ENCODE measurements at regions not wholly inside any gene's neighbourhood (a gene's known extent, or its start where the extent isn't known, plus 50 kb on each side); places are given as distances from the start of the nearest gene placed in this dataset.
A peak's percentile ranks its signal among the peaks of the same experiment; 100 is the strongest.

GRCh38 chr11:71349627-71350026 is 97.2 kb upstream of the SHANK2 start:
- DNase-seq (ENCODE audit: low read depth), result no peak
- Histone ChIP-seq H3K4me3 (ENCODE audit: low read depth, low read length) (no peak overlapping the region), H3K27me3 (ENCODE audit: control insufficient read depth, insufficient read depth, low read length) (peaks cover 8% of the 10 kb centered on the region), H3K36me3 (ENCODE audit: control insufficient read depth, insufficient read depth, low read length) (no peaks in the 10 kb centered on the region)
- no peak for TF ChIP-seq CTCF (IDR thresholded peaks at IDR 0.05; ENCODE audit: insufficient read depth, low read length, poor library complexity, severe bottlenecking)

DNA sequence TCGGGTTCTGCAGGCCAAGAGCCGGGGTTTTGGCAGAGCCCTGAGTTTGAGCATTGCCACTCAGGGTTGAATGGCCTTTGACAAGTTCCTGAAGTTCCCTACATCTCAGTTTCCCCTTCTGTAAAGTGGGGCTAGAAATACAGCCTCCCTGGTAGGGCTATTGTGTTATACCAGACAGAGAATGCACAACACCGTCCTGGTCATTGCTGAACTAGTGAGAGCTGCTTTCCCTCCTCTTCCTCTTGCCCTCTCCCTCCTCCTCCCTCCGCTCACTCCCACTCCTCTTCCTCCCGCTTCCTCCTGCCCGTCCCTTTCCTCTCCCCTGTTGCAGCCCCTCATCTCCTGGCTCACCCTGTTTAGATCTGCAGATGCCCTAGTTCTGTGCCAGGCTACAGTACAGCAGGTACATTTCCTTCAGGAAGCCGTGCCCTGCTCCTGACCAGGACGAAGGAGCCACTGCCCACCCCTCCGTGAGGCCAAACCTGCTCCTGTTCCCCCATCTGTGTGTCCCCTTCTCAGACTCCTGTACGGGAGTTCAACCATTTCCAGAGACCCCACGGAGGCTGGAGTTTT is 91.5 kb upstream of the SHANK2 start:
- Histone ChIP-seq H3K36me3 (ENCODE audit: control insufficient read depth, insufficient read depth, low read length) (no peaks in the 10 kb centered on the region), H3K27me3 (ENCODE audit: control insufficient read depth, insufficient read depth, low read length) (peaks cover 3% of the 10 kb centered on the region), H3K4me3 (ENCODE audit: low read depth, low read length) (no peak overlapping the region)
- no peak for DNase-seq (ENCODE audit: low read depth)
- TF ChIP-seq CTCF (IDR thresholded peaks at IDR 0.05; ENCODE audit: insufficient read depth, low read length, poor library complexity, severe bottlenecking), result no peak

DNA sequence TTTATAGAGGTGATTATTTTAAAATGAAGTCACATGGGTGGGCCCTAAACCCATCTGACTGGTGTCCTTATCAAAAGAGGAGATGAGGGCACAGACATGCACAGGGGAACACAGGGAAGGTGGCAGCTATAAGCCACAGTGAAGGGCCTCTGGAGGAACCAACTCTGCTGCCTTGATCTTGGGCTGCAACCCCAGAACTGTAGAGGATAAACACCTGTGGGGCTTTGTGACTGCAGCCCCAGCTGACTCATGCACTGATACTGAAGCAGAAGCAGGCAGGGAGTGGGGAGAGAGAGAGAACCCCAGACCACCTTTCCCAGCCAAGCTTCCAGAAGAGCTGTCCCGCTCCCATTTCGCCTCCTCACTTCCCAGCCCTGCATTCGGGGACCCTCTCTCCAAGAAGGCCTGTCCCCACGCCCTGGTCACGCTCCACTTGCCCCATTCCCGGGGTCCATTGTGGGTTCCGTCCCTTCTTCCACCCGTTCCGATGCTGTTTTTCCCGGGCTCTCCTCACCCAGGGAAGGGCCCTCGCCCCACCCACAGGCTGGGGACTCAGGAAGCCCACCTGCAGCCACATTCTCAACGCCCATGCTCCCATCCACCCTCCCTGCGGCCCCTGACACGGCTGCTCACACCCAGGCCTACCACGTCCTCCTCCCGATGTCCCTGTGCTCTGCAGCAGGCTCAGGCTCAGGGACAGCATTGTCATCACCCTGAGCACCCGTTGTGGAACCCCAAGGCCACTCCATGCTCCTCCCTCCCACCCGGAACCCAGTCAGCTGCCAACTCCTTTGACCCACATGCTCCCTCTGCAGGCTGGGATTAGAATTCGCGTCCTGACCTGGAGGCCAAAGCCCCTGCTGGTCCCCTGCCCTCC is 90.8 kb upstream of the SHANK2 start:
- DNase-seq (ENCODE audit: low read depth), result no peak
- Histone ChIP-seq H3K27me3 (ENCODE audit: control insufficient read depth, insufficient read depth, low read length) (peaks cover 3% of the 10 kb centered on the region), H3K4me3 (ENCODE audit: low read depth, low read length) (no peak overlapping the region), H3K36me3 (ENCODE audit: control insufficient read depth, insufficient read depth, low read length) (no peaks in the 10 kb centered on the region)
- peak; percentile 74 for TF ChIP-seq CTCF (IDR thresholded peaks at IDR 0.05; ENCODE audit: insufficient read depth, low read length, poor library complexity, severe bottlenecking)

GRCh38 chr11:71342116-71342515 is 89.7 kb upstream of the SHANK2 start:
- no peak for TF ChIP-seq CTCF (IDR thresholded peaks at IDR 0.05; ENCODE audit: insufficient read depth, low read length, poor library complexity, severe bottlenecking)
- Histone ChIP-seq H3K4me3 (ENCODE audit: low read depth, low read length) (no peak overlapping the region), H3K36me3 (ENCODE audit: control insufficient read depth, insufficient read depth, low read length) (no peaks in the 10 kb centered on the region), H3K27me3 (ENCODE audit: control insufficient read depth, insufficient read depth, low read length) (peaks cover 3% of the 10 kb centered on the region)
- DNase-seq (ENCODE audit: low read depth), result no peak

GRCh38 chr11:71341596-71341995 is 89.2 kb upstream of the SHANK2 start:
- H3K27me3 ChIP-seq (ENCODE audit: control insufficient read depth, insufficient read depth, low read length), result peaks cover 3% of the 10 kb centered on the region
- no peak overlapping the region for H3K4me3 ChIP-seq (ENCODE audit: low read depth, low read length)
- TF ChIP-seq CTCF (IDR thresholded peaks at IDR 0.05; ENCODE audit: insufficient read depth, low read length, poor library complexity, severe bottlenecking), result no peak
- no peaks in the 10 kb centered on the region for H3K36me3 ChIP-seq (ENCODE audit: control insufficient read depth, insufficient read depth, low read length)
- DNase-seq (ENCODE audit: low read depth), result no peak
